H1 (cell line): ENCODE measurements at regions not wholly inside any gene's neighbourhood (a gene's known extent, or its start where the extent isn't known, plus 50 kb on each side); places are given as distances from the start of the nearest gene placed in this dataset.

Source experiments
- CTCF ChIA-PET: fragments of 300-600 bp; sonication (Branson Sonifier 250); formaldehyde crosslinking; loops from one replicate; lab custom pipeline; 2021; ENCODE audit not compliant: partially characterized antibody; lab: Charles Lee
- POLR2A ChIA-PET: fragments of 300-600 bp; sonication (Branson Sonifier 250); formaldehyde crosslinking; loops from one replicate; lab custom pipeline; 2021; ENCODE audit warnings: inconsistent platforms; ENCODE audit not compliant: partially characterized antibody; lab: Charles Lee
- DNase-seq, 2 experiments: peaks; one replicate each; pipeline versions ENCODE4 v3.0.0 to v3.0.0-alpha.2; 2010 to 2022; ENCODE audit warnings: low spot score in 2 of 2, low read depth in 1 of 2, mixed read lengths in 1 of 2
- FAIRE-seq: peaks from 2 replicates; lab custom pipeline; 2011; peaks lifted over from hg19 to GRCh38; lab: Jason Lieb, UNC
- H2AFZ ChIP-seq: 2 replicates; pipeline ENCODE4 v1.8.1; 2012; ENCODE audit warnings: low read length, inconsistent platforms
- H2AK5ac ChIP-seq: 2 replicates; pipeline ENCODE4 v1.6.1; 2013; ENCODE audit warnings: low read depth, low read length
- H2BK120ac ChIP-seq: replicated peaks from 2 replicates; pipeline ENCODE3; 2013; ENCODE audit warnings: low read depth, low read length, inconsistent platforms
- H2BK12ac ChIP-seq: 2 replicates; pipeline ENCODE4 v1.6.1; 2013; ENCODE audit warnings: low read depth, low read length
- H2BK15ac ChIP-seq: 2 replicates; pipeline ENCODE4 v1.6.1; 2013; ENCODE audit warnings: low read length
- H2BK20ac ChIP-seq: 2 replicates; pipeline ENCODE4 v1.6.1; 2013; ENCODE audit warnings: low read length
- H2BK5ac ChIP-seq: 2 replicates; pipeline ENCODE4 v1.6.1; 2013; ENCODE audit warnings: low read depth, low read length
- H3K14ac ChIP-seq: 2 replicates; pipeline ENCODE4 v1.6.1; 2013; ENCODE audit warnings: inconsistent platforms; ENCODE audit not compliant: insufficient read length
- H3K18ac ChIP-seq: 2 replicates; pipeline ENCODE4 v1.6.1; 2013; ENCODE audit warnings: low read length; ENCODE audit errors: extremely low read depth
- H3K23ac ChIP-seq: 2 replicates; pipeline ENCODE4 v1.6.1; 2013; ENCODE audit warnings: inconsistent platforms; ENCODE audit not compliant: insufficient read length
- H3K23me2 ChIP-seq: 2 replicates; pipeline ENCODE4 v1.6.1; 2013; ENCODE audit warnings: low read depth, low read length
- H3K27ac ChIP-seq: 2 replicates; pipeline ENCODE4 v1.6.1; 2011; ENCODE audit warnings: low read depth, low read length, inconsistent platforms
- H3K27me3 ChIP-seq, 4 experiments: replicated peaks in 1 of 4; 1 replicate in 1 of 4; 2 replicates in 3 of 4; pipeline versions ENCODE4 v1.6.1 to v1.8.1; 2011 to 2013; ENCODE audit warnings: low read length in 3 of 4, mild to moderate bottlenecking in 3 of 4, inconsistent platforms in 2 of 4, mixed read lengths in 2 of 4, moderate library complexity in 1 of 4; ENCODE audit not compliant: control insufficient read depth in 3 of 4, insufficient read depth in 3 of 4; ENCODE audit errors: extremely low read depth in 1 of 4
- H3K36me3 ChIP-seq, 4 experiments: 2 replicates each; pipeline versions ENCODE4 v1.6.1 to v1.8.1; 2011 to 2013; ENCODE audit warnings: mild to moderate bottlenecking in 4 of 4, low read length in 3 of 4, moderate library complexity in 2 of 4, control low read depth in 1 of 4, inconsistent platforms in 1 of 4; ENCODE audit not compliant: insufficient read depth in 4 of 4, control insufficient read depth in 2 of 4
- H3K4ac ChIP-seq: replicated peaks from 2 replicates; pipeline ENCODE3; 2013; ENCODE audit warnings: low read length, low read depth, mixed read lengths, inconsistent platforms; ENCODE audit not compliant: insufficient read length
- H3K4me1 ChIP-seq, 4 experiments: replicated peaks in 1 of 4; 1 replicate in 1 of 4; 2 replicates in 3 of 4; pipeline versions ENCODE4 v1.6.1 to v1.8.1; 2011 to 2013; ENCODE audit warnings: low read length in 3 of 4, inconsistent platforms in 2 of 4, mixed read lengths in 1 of 4; ENCODE audit not compliant: insufficient read depth in 4 of 4, control insufficient read depth in 3 of 4
- H3K4me2 ChIP-seq, 2 experiments: 2 replicates each; pipeline versions ENCODE4 v1.6.1 to v1.8.1; 2011 to 2013; ENCODE audit warnings: low read depth in 2 of 2, low read length in 2 of 2, control low read depth in 1 of 2, inconsistent platforms in 1 of 2, mild to moderate bottlenecking in 1 of 2; ENCODE audit not compliant: insufficient read depth in 1 of 2
- H3K4me3 ChIP-seq, 4 experiments: fragments of 200-600, 300-600 bp in 1 of 4; sonication (generic), shearing (Covaris generic), sonication (Bioruptor Twin) in 1 of 4; 2 replicates each; pipeline versions ENCODE4 v1.5.1 to v1.8.1; 2011 to 2016; ENCODE audit warnings: low read length in 4 of 4, low read depth in 3 of 4, control low read depth in 2 of 4, inconsistent platforms in 2 of 4, mild to moderate bottlenecking in 2 of 4, mixed read lengths in 1 of 4, moderate library complexity in 1 of 4; ENCODE audit not compliant: insufficient read depth in 2 of 4; ENCODE audit errors: extremely low read depth in 1 of 4
- H3K56ac ChIP-seq: replicated peaks from 2 replicates; pipeline ENCODE3; 2013; ENCODE audit warnings: low read depth, mild to moderate bottlenecking, mixed read lengths, low read length, inconsistent platforms; ENCODE audit not compliant: insufficient read length
- H3K79me1 ChIP-seq: 2 replicates; pipeline ENCODE4 v1.6.1; 2013; ENCODE audit warnings: low read depth, low read length, control low read depth
- H3K79me2 ChIP-seq, 2 experiments: 2 replicates each; pipeline versions ENCODE4 v1.6.1 to v1.8.1; 2012 to 2013; ENCODE audit warnings: low read length in 2 of 2, mild to moderate bottlenecking in 2 of 2, inconsistent platforms in 1 of 2; ENCODE audit not compliant: insufficient read depth in 2 of 2, control insufficient read depth in 1 of 2
- H3K9ac ChIP-seq, 4 experiments: replicated peaks in 1 of 4; 1 replicate in 1 of 4; 2 replicates in 3 of 4; pipeline versions ENCODE4 v1.6.1 to v1.8.1; 2011 to 2013; ENCODE audit warnings: low read depth in 3 of 4, low read length in 3 of 4, control low read depth in 2 of 4, mild to moderate bottlenecking in 2 of 4, moderate library complexity in 2 of 4, inconsistent platforms in 1 of 4; ENCODE audit errors: extremely low read depth in 1 of 4
- H3K9me3 ChIP-seq, 2 experiments: 2 replicates each; pipeline versions ENCODE4 v1.6.1 to v1.8.1; 2012 to 2013; ENCODE audit warnings: mild to moderate bottlenecking in 2 of 2, moderate library complexity in 2 of 2, control low read depth in 1 of 2, inconsistent platforms in 1 of 2, low read depth in 1 of 2, low read length in 1 of 2, mixed read lengths in 1 of 2; ENCODE audit not compliant: insufficient read depth in 2 of 2
- H4K20me1 ChIP-seq, 2 experiments: replicated peaks in 1 of 2; 2 replicates each; pipeline versions ENCODE3 to v1.8.1; 2011 to 2013; ENCODE audit warnings: inconsistent platforms in 2 of 2, low read length in 2 of 2, mild to moderate bottlenecking in 1 of 2; ENCODE audit not compliant: insufficient read depth in 2 of 2, control insufficient read depth in 1 of 2
- H4K5ac ChIP-seq: 2 replicates; pipeline ENCODE4 v1.6.1; 2013; ENCODE audit warnings: low read length, low read depth, mixed read lengths, inconsistent platforms; ENCODE audit not compliant: insufficient read length
- H4K8ac ChIP-seq: 2 replicates; pipeline ENCODE4 v1.8.0; 2013; ENCODE audit warnings: mild to moderate bottlenecking, moderate library complexity, low read length, inconsistent platforms; ENCODE audit not compliant: insufficient read depth; ENCODE audit errors: extremely low read depth
- H4K91ac ChIP-seq: replicated peaks from 2 replicates; pipeline ENCODE3; 2013; ENCODE audit warnings: low read length, mixed read lengths, inconsistent platforms; ENCODE audit not compliant: insufficient read length
- KDM4A ChIP-seq: IDR thresholded peaks from one replicate; pipeline ENCODE4 v1.7.1; 2012; ENCODE audit warnings: low read depth, mild to moderate bottlenecking, moderate library complexity, low read length, inconsistent platforms; ENCODE audit not compliant: severe bottlenecking
- RNF2 ChIP-seq: fragments of 200-900, 300-1000 bp; sonication (generic); IDR thresholded peaks from 2 replicates; pipeline ENCODE4 v1.7.1; 2016; ENCODE audit warnings: borderline replicate concordance, low read depth, mild to moderate bottlenecking, antibody characterized with exemption, low read length; ENCODE audit not compliant: poor library complexity, severe bottlenecking; ENCODE audit errors: missing control alignments
- WGBS, 2 experiments: shearing (Covaris generic) in 1 of 2; methylation state at CpG; one replicate each; pipeline versions ENCODE4 v1.1.6 to v1.1.7; 2013 to 2015; ENCODE audit warnings: low lambda C conversion rate in 2 of 2, mixed read lengths in 2 of 2, inconsistent platforms in 1 of 2, low coverage in 1 of 2, missing lambda C conversion rate in 1 of 2; ENCODE audit not compliant: insufficient replicate concordance in 2 of 2, insufficient coverage in 1 of 2, insufficient read length in 1 of 2; ENCODE audit errors: extremely low coverage in 1 of 2, missing lambda C conversion rate in 1 of 2; 5-methylcytosine and 5-hydroxymethylcytosine counted together
- TF ChIP-seq, protein P1 (sequence below): IDR thresholded peaks from 2 replicates; pipeline ENCODE4 v1.6.1; 2012; ENCODE audit warnings: low read length, inconsistent platforms

DNA sequence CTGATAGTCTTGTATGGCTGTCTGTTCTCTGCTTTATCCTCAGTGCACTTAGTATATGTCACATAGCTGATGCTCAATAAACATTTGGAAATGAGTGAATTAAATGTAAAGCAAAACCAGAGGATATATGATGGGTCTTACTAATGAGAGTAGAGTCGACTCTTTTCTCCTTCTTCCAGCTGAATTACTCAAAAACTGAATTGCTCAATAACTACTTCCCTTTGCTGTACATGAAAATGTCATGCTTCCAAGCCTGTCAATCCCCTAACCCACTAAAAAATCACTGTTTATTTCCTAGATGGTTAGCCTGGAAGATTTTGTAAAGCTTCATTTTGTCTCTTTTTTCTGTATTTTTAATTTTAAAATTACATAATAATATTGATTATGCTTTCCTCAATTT, 88.0 kb downstream of the OR13A1 start:
- Histone ChIP-seq H3K27me3 (peaks cover 0 to 1% (median 0%) of the 10 kb centered on the region in 4 experiments; a peak in 2 of 7 replicates), H3K4ac (no peak overlapping the region), H2AFZ (no peak overlapping the region), H3K4me2 (no peak overlapping the region), H3K4me1 (no peaks in the 10 kb centered on the region), H3K23ac (no peak overlapping the region), H2BK120ac (no peak overlapping the region), H3K23me2 (no peaks in the 10 kb centered on the region), H3K27ac (no peak overlapping the region), H4K5ac (no peak overlapping the region), H3K56ac (no peak overlapping the region), H3K14ac (no peak overlapping the region), H2AK5ac (no peak overlapping the region), H2BK5ac (no peak overlapping the region)
- POLR2A ChIA-PET = no interaction called here
- WGBS, 2 experiments = 82% methylated on average over 1 of the region's 1 CpG; no CpG with 5 or more reads in 1 of the 2 experiments
- TF ChIP-seq KDM4A (no peak), RNF2 (no peak)
- TF ChIP-seq, protein P1, sequence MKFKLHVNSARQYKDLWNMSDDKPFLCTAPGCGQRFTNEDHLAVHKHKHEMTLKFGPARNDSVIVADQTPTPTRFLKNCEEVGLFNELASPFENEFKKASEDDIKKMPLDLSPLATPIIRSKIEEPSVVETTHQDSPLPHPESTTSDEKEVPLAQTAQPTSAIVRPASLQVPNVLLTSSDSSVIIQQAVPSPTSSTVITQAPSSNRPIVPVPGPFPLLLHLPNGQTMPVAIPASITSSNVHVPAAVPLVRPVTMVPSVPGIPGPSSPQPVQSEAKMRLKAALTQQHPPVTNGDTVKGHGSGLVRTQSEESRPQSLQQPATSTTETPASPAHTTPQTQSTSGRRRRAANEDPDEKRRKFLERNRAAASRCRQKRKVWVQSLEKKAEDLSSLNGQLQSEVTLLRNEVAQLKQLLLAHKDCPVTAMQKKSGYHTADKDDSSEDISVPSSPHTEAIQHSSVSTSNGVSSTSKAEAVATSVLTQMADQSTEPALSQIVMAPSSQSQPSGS = no peak
- TF ChIP-seq, all 59 proteins: peak for 0
- DNase-seq = no peak
- Histone ChIP-seq H3K4me3 (no peak overlapping the region), H2BK12ac (no peak overlapping the region), H3K36me3 (no peaks in the 10 kb centered on the region), H4K91ac (no peak overlapping the region), H3K9ac (no peak overlapping the region), H3K79me2 (no peaks in the 10 kb centered on the region), H4K8ac (no peak overlapping the region), H3K9me3 (peaks cover 17 to 20% of the 10 kb centered on the region in 2 experiments), H4K20me1 (no peaks in the 10 kb centered on the region), H3K18ac (no peak overlapping the region), H2BK15ac (no peak overlapping the region), H3K79me1 (no peaks in the 10 kb centered on the region), H2BK20ac (no peak overlapping the region)
- CTCF ChIA-PET = no interaction called here
- no peak for FAIRE-seq
